ENCODE measurements at regions not wholly inside any gene's neighbourhood (a gene's known extent, or its start where the extent isn't known, plus 50 kb on each side); places are given as distances from the start of the nearest gene placed in this dataset.

DNA sequence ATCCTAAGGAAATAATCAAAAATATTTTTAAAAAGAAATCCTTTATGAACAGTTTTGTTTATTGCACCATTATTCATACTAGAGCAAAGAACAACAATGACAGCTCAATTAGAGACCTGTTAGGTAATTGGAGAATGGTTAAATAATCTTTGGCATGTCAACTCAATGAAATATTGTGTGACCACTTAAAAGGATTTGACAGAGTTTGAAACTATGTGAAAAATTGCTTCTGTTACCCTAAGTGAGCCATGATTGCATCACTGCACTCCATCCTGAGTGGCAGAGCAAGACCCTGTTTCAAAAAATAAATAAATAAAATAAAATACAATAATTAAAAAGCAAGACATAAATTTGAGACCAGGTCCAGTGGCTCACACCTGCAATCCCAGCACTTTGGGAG, 66.1 kb upstream of the ATP8B1 start:
- H4K8ac ChIP-seq (ENCODE audit: extremely low read depth, insufficient read depth, low read length) = no peak overlapping the region
- H3K27me3 ChIP-seq (replicated peaks in 1 of 4; ENCODE audit: control insufficient read depth in 3 of 4, extremely low read depth in 1 of 4, insufficient read depth in 3 of 4, low read length in 3 of 4) = no peaks in the 10 kb centered on the region
- H3K56ac ChIP-seq (replicated peaks; ENCODE audit: insufficient read length, low read depth, low read length) = no peak overlapping the region
- ChIA-PET CTCF (ENCODE audit: partially characterized antibody) (interaction anchor here (1.5 to 2.6 kb wide), 3 partner anchors 10 to 13 kb away, joined by 6 to 14 read pairs (median 8); no protein-coding TSS in a partner anchor), POLR2A (ENCODE audit: partially characterized antibody) (no interaction called here)
- no peak overlapping the region for H3K27ac ChIP-seq (ENCODE audit: low read depth, low read length)
- no peaks in the 10 kb centered on the region for H3K23me2 ChIP-seq (ENCODE audit: low read depth, low read length)
- no peaks in the 10 kb centered on the region for H3K4me1 ChIP-seq (replicated peaks in 1 of 4; ENCODE audit: control insufficient read depth in 3 of 4, insufficient read depth in 4 of 4, low read length in 3 of 4)
- H3K79me1 ChIP-seq (ENCODE audit: low read depth, low read length) = no peaks in the 10 kb centered on the region
- no peaks in the 10 kb centered on the region; a peak in 1 of 4 replicates for H3K9me3 ChIP-seq (ENCODE audit: insufficient read depth in 2 of 2, low read depth in 1 of 2, low read length in 1 of 2)
- no peak overlapping the region for H3K4ac ChIP-seq (replicated peaks; ENCODE audit: insufficient read length, low read depth, low read length)
- DNase-seq (ENCODE audit: low read depth in 1 of 2, low spot score in 2 of 2) = no peak
- no peaks in the 10 kb centered on the region for H3K79me2 ChIP-seq (ENCODE audit: control insufficient read depth in 1 of 2, insufficient read depth in 2 of 2, low read length in 2 of 2)
- no peaks in the 10 kb centered on the region for H4K20me1 ChIP-seq (replicated peaks in 1 of 2; ENCODE audit: control insufficient read depth in 1 of 2, insufficient read depth in 2 of 2, low read length in 2 of 2)
- H3K4me2 ChIP-seq (ENCODE audit: insufficient read depth in 1 of 2, low read depth in 2 of 2, low read length in 2 of 2) = no peak overlapping the region
- no peak overlapping the region for H2BK12ac ChIP-seq (ENCODE audit: low read depth, low read length)
- no peak for FAIRE-seq
- no peak overlapping the region for H2BK120ac ChIP-seq (replicated peaks; ENCODE audit: low read depth, low read length)
- H2BK20ac ChIP-seq (ENCODE audit: low read length) = no peak overlapping the region
- H3K9ac ChIP-seq (replicated peaks in 1 of 4; ENCODE audit: extremely low read depth in 1 of 4, low read depth in 3 of 4, low read length in 3 of 4) = no peak overlapping the region
- no peak overlapping the region for H2AK5ac ChIP-seq (ENCODE audit: low read depth, low read length)
- H2BK15ac ChIP-seq (ENCODE audit: low read length) = no peak overlapping the region
- H3K18ac ChIP-seq (ENCODE audit: extremely low read depth, low read length) = no peak overlapping the region
- no peak overlapping the region for H2BK5ac ChIP-seq (ENCODE audit: low read depth, low read length)
- H4K5ac ChIP-seq (ENCODE audit: insufficient read length, low read depth, low read length) = no peak overlapping the region
- TF ChIP-seq, protein P1, sequence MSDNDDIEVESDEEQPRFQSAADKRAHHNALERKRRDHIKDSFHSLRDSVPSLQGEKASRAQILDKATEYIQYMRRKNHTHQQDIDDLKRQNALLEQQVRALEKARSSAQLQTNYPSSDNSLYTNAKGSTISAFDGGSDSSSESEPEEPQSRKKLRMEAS (IDR thresholded peaks at IDR 0.05) = no peak
- TF ChIP-seq POLR2A (IDR thresholded peaks at IDR 0.05; ENCODE audit: control extremely low read depth in 1 of 2, low read depth in 2 of 2, low read length in 2 of 2) (no peak), KDM1A (IDR thresholded peaks at IDR 0.05; ENCODE audit: borderline replicate concordance, low read length) (no peak), SUZ12 (IDR thresholded peaks at IDR 0.05; ENCODE audit: low read length) (no peak), CHD2 (IDR thresholded peaks at IDR 0.05; ENCODE audit: low read length) (no peak), CREB1 (IDR thresholded peaks at IDR 0.05) (no peak), SIN3A (conservative IDR thresholded peaks at IDR 0.05 in 1 of 2, IDR thresholded peaks at IDR 0.05 in 1 of 2; ENCODE audit: low read depth in 1 of 2, low read length in 2 of 2) (no peak), CBX8 (IDR thresholded peaks at IDR 0.05; ENCODE audit: borderline replicate concordance, low read depth, low read length) (no peak), POLR2AphosphoS5 (IDR thresholded peaks at IDR 0.05; ENCODE audit: low read depth, low read length) (no peak), NANOG (IDR thresholded peaks at IDR 0.05; ENCODE audit: insufficient read depth, low read depth, low read length, poor library complexity, severe bottlenecking) (no peak), SIRT6 (IDR thresholded peaks at IDR 0.05; ENCODE audit: low read length) (no peak), BACH1 (IDR thresholded peaks at IDR 0.05; ENCODE audit: low read length) (no peak), ZNF274 (IDR thresholded peaks at IDR 0.05; ENCODE audit: borderline replicate concordance, extremely low read depth, low read length) (no peak)
- TF ChIP-seq, protein P2, sequence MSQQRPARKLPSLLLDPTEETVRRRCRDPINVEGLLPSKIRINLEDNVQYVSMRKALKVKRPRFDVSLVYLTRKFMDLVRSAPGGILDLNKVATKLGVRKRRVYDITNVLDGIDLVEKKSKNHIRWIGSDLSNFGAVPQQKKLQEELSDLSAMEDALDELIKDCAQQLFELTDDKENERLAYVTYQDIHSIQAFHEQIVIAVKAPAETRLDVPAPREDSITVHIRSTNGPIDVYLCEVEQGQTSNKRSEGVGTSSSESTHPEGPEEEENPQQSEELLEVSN (IDR thresholded peaks at IDR 0.05) = no peak
- no peak overlapping the region for H3K23ac ChIP-seq (ENCODE audit: insufficient read length)
- H4K91ac ChIP-seq (replicated peaks; ENCODE audit: insufficient read length, low read length) = no peak overlapping the region
- H2AFZ ChIP-seq (ENCODE audit: low read length) = no peak overlapping the region
- H3K4me3 ChIP-seq (ENCODE audit: extremely low read depth in 1 of 4, insufficient read depth in 2 of 4, low read depth in 3 of 4, low read length in 4 of 4) = no peak overlapping the region
- H3K36me3 ChIP-seq (ENCODE audit: control insufficient read depth in 2 of 4, insufficient read depth in 4 of 4, low read length in 3 of 4) = no peaks in the 10 kb centered on the region
- H3K14ac ChIP-seq (ENCODE audit: insufficient read length) = no peak overlapping the region
